HepG2 (cell line): ENCODE measurements at regions not wholly inside any gene's neighbourhood (a gene's known extent, or its start where the extent isn't known, plus 50 kb on each side); places are given as distances from the start of the nearest gene placed in this dataset.

Source experiments
- ATAC-seq: fragments of 200-7000 bp; cut with Tn5 transposase; 3 replicates; pipeline ENCODE4 v1.9.1; 2020; ENCODE audit warnings: mild to moderate bottlenecking, moderate library complexity
- BruUV-seq: library from RNA; stranded (reverse); fragments of 400-500 nt; replicated peaks from 2 replicates; lab custom pipeline; 2021; lab: Mats Ljungman, UMichigan
- CTCF ChIA-PET: fragments of 300-600 bp; formaldehyde crosslinking; extraction: SDS; loops from one replicate; lab custom pipeline; 2021; ENCODE audit warnings: low total read pairs, inconsistent platforms, low intra/inter-chr PET ratio; lab: Yijun Ruan, JAX
- POLR2A ChIA-PET: fragments of 350-600 bp; sonication (Branson Sonifier 250); formaldehyde crosslinking; loops from one replicate; lab custom pipeline; 2020; ENCODE audit warnings: antibody characterized with exemption, inconsistent platforms; lab: Yijun Ruan, JAX
- DNase-seq: peaks from one replicate; pipeline ENCODE4 v3.0.0-alpha.2; 2015; ENCODE audit warnings: low spot score
- FAIRE-seq: peaks from 3 replicates; lab custom pipeline; 2011; peaks lifted over from hg19 to GRCh38; lab: Jason Lieb, UNC
- H2AFZ ChIP-seq: one replicate; pipeline ENCODE4 v1.6.1; 2011; ENCODE audit warnings: low read length, inconsistent platforms
- H3K27ac ChIP-seq: fragments of 300-600 bp; 3 replicates; pipeline ENCODE4 v1.8.0; 2011; ENCODE audit warnings: mixed run types, mild to moderate bottlenecking, mixed read lengths, low read length, inconsistent platforms; ENCODE audit not compliant: insufficient read depth; ENCODE audit errors: extremely low read length
- H3K27me3 ChIP-seq, 2 experiments: fragments of 200-600 bp in 1 of 2; 2 replicates in 1 of 2; 3 replicates in 1 of 2; pipeline versions ENCODE4 v1.6.0 to v1.8.0; 2011; ENCODE audit warnings: low read length in 2 of 2, mild to moderate bottlenecking in 2 of 2, moderate library complexity in 2 of 2, inconsistent platforms in 1 of 2; ENCODE audit not compliant: insufficient read depth in 2 of 2, control insufficient read depth in 1 of 2
- H3K36me3 ChIP-seq, 2 experiments: fragments of 200-600 bp in 1 of 2; replicated peaks in 1 of 2; 2 replicates in 1 of 2; 3 replicates in 1 of 2; pipeline versions ENCODE4 v1.5.1 to v1.8.0; 2011; ENCODE audit warnings: low read length in 2 of 2, inconsistent platforms in 1 of 2; ENCODE audit not compliant: insufficient read depth in 2 of 2, control insufficient read depth in 1 of 2
- H3K4me1 ChIP-seq: 2 replicates; pipeline ENCODE4 v1.5.1; 2012; ENCODE audit warnings: low read length, inconsistent platforms; ENCODE audit not compliant: insufficient read depth
- H3K4me2 ChIP-seq: 2 replicates; pipeline ENCODE4 v1.6.0; 2011; ENCODE audit warnings: low read depth, low read length, inconsistent platforms
- H3K4me3 ChIP-seq, 3 experiments: fragments of 200-600 bp in 1 of 3; sonication (generic), shearing (Covaris generic) in 1 of 3; replicated peaks in 1 of 3; 2 replicates each; pipeline ENCODE4 v1.5.1; 2011 to 2016; ENCODE audit warnings: low read length in 3 of 3, inconsistent platforms in 2 of 3, low read depth in 2 of 3, mild to moderate bottlenecking in 2 of 3, control low read depth in 1 of 3, mixed read lengths in 1 of 3; ENCODE audit not compliant: insufficient read depth in 1 of 3
- H3K79me2 ChIP-seq: one replicate; pipeline ENCODE4 v1.6.1; 2011; ENCODE audit warnings: low read length, inconsistent platforms; ENCODE audit not compliant: insufficient read depth
- H3K9ac ChIP-seq: 2 replicates; pipeline ENCODE4 v1.6.0; 2011; ENCODE audit warnings: mild to moderate bottlenecking, low read depth, low read length, inconsistent platforms; ENCODE audit not compliant: insufficient read depth
- H3K9me3 ChIP-seq: 2 replicates; pipeline ENCODE4 v1.5.1; 2012; ENCODE audit warnings: mild to moderate bottlenecking, low read length
- H4K20me1 ChIP-seq: 2 replicates; pipeline ENCODE4 v1.6.0; 2011; ENCODE audit warnings: inconsistent platforms, mild to moderate bottlenecking, low read length, moderate library complexity; ENCODE audit not compliant: insufficient read depth
- HNF4A ChIP-seq: sonication (generic); formaldehyde crosslinking; IDR thresholded peaks from 2 replicates; pipeline ENCODE4 v1.4.0; 2020; ENCODE audit warnings: missing genetic modification reagents
- MAFF ChIP-seq: IDR thresholded peaks from 2 replicates; pipeline ENCODE4 v1.6.1; 2011; ENCODE audit warnings: low read depth, low read length, improper control_type of control experiment
- MAFK ChIP-seq, 2 experiments: IDR thresholded peaks in 1 of 2; conservative IDR thresholded peaks in 1 of 2; 2 replicates each; pipeline ENCODE4 v1.6.1; 2011; ENCODE audit warnings: improper control_type of control experiment in 2 of 2, low read length in 2 of 2
- TMF1 ChIP-seq: sonication (generic); formaldehyde crosslinking; IDR thresholded peaks from 2 replicates; pipeline ENCODE4 v1.8.1; 2022; ENCODE audit warnings: low read depth, missing genetic modification reagents
- ZFP62 ChIP-seq: sonication (generic); formaldehyde crosslinking; IDR thresholded peaks from 2 replicates; pipeline ENCODE4 v1.4.0; 2020; ENCODE audit warnings: missing genetic modification reagents
- ZMAT3 ChIP-seq: sonication (generic); formaldehyde crosslinking; conservative IDR thresholded peaks from 2 replicates; pipeline ENCODE4 v1.7.0; 2021; ENCODE audit warnings: missing genetic modification reagents
- WGBS: methylation state at CpG from one replicate; pipeline ENCODE4 v1.1.6; 2017; ENCODE audit warnings: low lambda C conversion rate; 5-methylcytosine and 5-hydroxymethylcytosine counted together
- in situ Hi-C: cut with HindIII; loops from 2 replicates; pipeline ENCODE4 v1.10.0; 2017; ENCODE audit warnings: low pct_unique_long_range_greater_than_20kb; ENCODE audit not compliant: extremely low pct_ligation_motif_present
- intact Hi-C: fragments of 100-400 bp; cut with micrococcal nuclease; formaldehyde crosslinking; loops from one replicate; pipeline ENCODE4 v1.10.0; 2022; ENCODE audit not compliant: unreplicated experiment

- H3K4me2 ChIP-seq, result no peak overlapping the region
- no peak overlapping the region for H3K27ac ChIP-seq
- ChIA-PET CTCF (no interaction called here), POLR2A (no interaction called here)
- H3K27me3 ChIP-seq, result no peaks in the 10 kb centered on the region
- no peaks in the 10 kb centered on the region for H3K36me3 ChIP-seq
- H3K9ac ChIP-seq, result no peak overlapping the region
- no peak overlapping the region for H2AFZ ChIP-seq
- BruUV-seq, result no TSS peak
- ATAC-seq (no peak), DNase-seq (no peak), FAIRE-seq (no peak)
- WGBS, result 28% methylated on average over 1 of the region's 1 CpG
- TF ChIP-seq MAFF (peak; percentile 40), MAFK (conservative IDR thresholded peaks at IDR 0.05 in 1 of 2, IDR thresholded peaks at IDR 0.05 in 1 of 2; ENCODE audit: low read length in 2 of 2) (peak; percentile 40 to 68; a peak in 2 of 4 replicates), HNF4A (CRISPR knock-in tag) (no peak), TMF1 (no peak)
- H3K4me3 ChIP-seq, result no peak overlapping the region
- in situ Hi-C loops (no loop called here), intact Hi-C loops (no loop called here)
- H3K9me3 ChIP-seq, result no peaks in the 10 kb centered on the region
- no peaks in the 10 kb centered on the region for H3K4me1 ChIP-seq
- no peaks in the 10 kb centered on the region for H4K20me1 ChIP-seq
- H3K79me2 ChIP-seq, result no peaks in the 10 kb centered on the region
Observed at GRCh38 chr10:35963685-35964084, 321.6 kb upstream of the FZD8 start.

GRCh38 chr10:35961501-35961900 lies 319.4 kb upstream of the FZD8 start:
- 53% methylated on average over 3 of the region's 3 CpGs for WGBS
- no peaks in the 10 kb centered on the region for H3K79me2 ChIP-seq
- H3K9ac ChIP-seq, result no peak overlapping the region
- no peak overlapping the region for H3K4me2 ChIP-seq
- no peak for ATAC-seq
- in situ Hi-C loops, result no loop called here
- CTCF ChIA-PET, result no interaction called here
- DNase-seq, result no peak
- no TSS peak for BruUV-seq
- no peaks in the 10 kb centered on the region for H3K4me1 ChIP-seq
- no peaks in the 10 kb centered on the region for H4K20me1 ChIP-seq
- H3K36me3 ChIP-seq, result no peaks in the 10 kb centered on the region
- no peak overlapping the region for H2AFZ ChIP-seq
- TF ChIP-seq ZFP62 (no peak), ZMAT3 (CRISPR knock-in tag) (no peak)
- FAIRE-seq, result no peak
- intact Hi-C loops, result no loop called here
- POLR2A ChIA-PET, result no interaction called here
- no peaks in the 10 kb centered on the region for H3K9me3 ChIP-seq
- H3K4me3 ChIP-seq, result no peak overlapping the region
- no peak overlapping the region for H3K27ac ChIP-seq
- H3K27me3 ChIP-seq, result no peaks in the 10 kb centered on the region
